Activated naive CD4-positive, alpha-beta T cell treated with anti-CD3 and anti-CD28 coated beads, Interleukin-2, amount 50 U/mL, for 72 hours (primary cell): ENCODE measurements at regions not wholly inside any gene's neighbourhood (a gene's known extent, or its start where the extent isn't known, plus 50 kb on each side); places are given as distances from the start of the nearest gene placed in this dataset.
"Not testable (repeated sequence)": the region's sequence is repeated elsewhere in the genome, so short reads cannot be mapped to it uniquely, and the experiment has no call there.

Experiments used
- ATAC-seq, 2 donors: fragments of 150-1000 bp; cut with Tn5 transposase; 2 replicates each; pipeline ENCODE4 v1.10.0; 2021; ENCODE audit warnings: mild to moderate bottlenecking in 2 of 2, moderate library complexity in 2 of 2
- DNase-seq, 2 donors: peaks; one replicate each; pipeline ENCODE4 v3.0.0; 2021 to 2022; ENCODE audit warnings: low spot score in 2 of 2
- H3K27ac Mint-ChIP-seq, 2 donors: one replicate each; pipeline ENCODE4 v1.8.0; 2022; ENCODE audit warnings: mild to moderate bottlenecking in 2 of 2, mixed read lengths in 2 of 2
- H3K36me3 Mint-ChIP-seq, 2 donors: one replicate each; pipeline ENCODE4 v1.8.0; 2022; ENCODE audit warnings: mixed read lengths in 2 of 2
- H3K9me3 Mint-ChIP-seq, 2 donors: one replicate each; pipeline ENCODE4 v1.8.0; 2022; ENCODE audit warnings: mixed read lengths in 2 of 2

GRCh38 chr11:42947405-42947804 lies 364.4 kb upstream of the API5 start:
- Mint-ChIP-seq H3K36me3 (no peaks in the 10 kb centered on the region), H3K9me3 (peaks cover 4 to 12% of the 10 kb centered on the region in 2 donors), H3K27ac (no peak overlapping the region)
- ATAC-seq (no peak), DNase-seq (no peak)

GRCh38 chr11:42949738-42950376 lies 361.9 kb upstream of the API5 start:
- H3K27ac Mint-ChIP-seq, DNase-seq, H3K36me3 Mint-ChIP-seq, ATAC-seq: not testable (repeated sequence)
- H3K9me3 Mint-ChIP-seq, result peaks cover 4 to 12% of the 10 kb centered on the region in 2 donors

DNA sequence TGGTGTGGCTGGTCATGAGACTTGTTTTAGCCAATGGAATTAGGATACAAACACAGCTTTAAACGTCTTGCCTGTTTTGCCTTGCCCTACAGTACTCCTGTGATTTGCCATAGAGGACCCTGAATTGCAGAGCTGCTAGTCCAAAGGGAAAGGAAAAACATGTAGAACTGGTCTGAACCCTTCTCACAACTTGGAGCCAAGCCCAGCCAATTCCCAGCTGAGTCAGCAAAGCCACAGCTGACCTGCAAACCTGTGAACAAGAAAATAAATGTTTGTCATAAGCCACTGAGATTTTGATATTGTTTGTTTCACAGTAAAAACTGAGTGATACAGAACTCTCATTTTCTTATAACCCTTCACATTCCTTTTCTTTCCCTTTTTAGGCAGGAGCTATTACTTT lies 360.5 kb upstream of the API5 start:
- Mint-ChIP-seq H3K36me3 (no peaks in the 10 kb centered on the region), H3K27ac (no peak overlapping the region), H3K9me3 (peaks cover 4 to 17% of the 10 kb centered on the region in 2 donors)
- ATAC-seq, result no peak
- DNase-seq, result no peak

- H3K36me3 Mint-ChIP-seq, result no peaks in the 10 kb centered on the region
- DNase-seq, result no peak
- peaks cover 7 to 13% of the 10 kb centered on the region in 2 donors for H3K9me3 Mint-ChIP-seq
- no peak for ATAC-seq
- H3K27ac Mint-ChIP-seq, result no peak overlapping the region
Observed at GRCh38 chr11:42957831-42958230, 354.0 kb upstream of the API5 start.

- Mint-ChIP-seq H3K9me3 (peaks cover 7 to 13% of the 10 kb centered on the region in 2 donors), H3K36me3 (no peaks in the 10 kb centered on the region), H3K27ac (no peak overlapping the region)
- DNase-seq (no peak), ATAC-seq (no peak)
Observed at GRCh38 chr11:42958635-42959034, 353.2 kb upstream of the API5 start.

DNA sequence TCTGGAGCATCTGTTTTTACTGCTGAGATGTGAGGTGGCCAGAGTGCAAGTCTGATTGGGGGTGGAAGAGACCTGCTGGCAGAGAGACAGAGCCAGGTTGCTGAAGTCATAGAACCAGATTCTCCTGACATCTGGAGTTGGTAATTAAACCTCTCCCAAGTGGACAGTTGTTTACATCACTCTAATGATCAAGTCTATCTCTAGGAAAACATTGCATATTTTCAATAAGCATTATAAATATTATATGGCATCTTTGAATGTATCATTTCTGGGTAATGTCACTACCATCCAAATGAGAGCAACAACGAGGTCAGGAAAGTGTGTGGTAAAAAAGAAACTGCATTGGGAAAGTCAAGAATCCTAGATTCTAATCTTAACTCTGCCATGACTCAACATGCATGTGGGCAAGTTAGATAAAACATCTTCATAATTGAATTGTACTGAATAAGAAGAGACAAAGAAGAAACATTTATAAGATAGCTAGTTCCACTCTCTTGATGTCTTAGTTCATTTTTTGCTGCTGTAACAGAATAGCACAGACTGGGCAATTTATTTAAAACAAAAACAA lies 351.2 kb upstream of the API5 start:
- no peak overlapping the region for H3K27ac Mint-ChIP-seq
- H3K36me3 Mint-ChIP-seq, result no peaks in the 10 kb centered on the region
- H3K9me3 Mint-ChIP-seq, result peaks cover 7 to 9% of the 10 kb centered on the region in 2 donors
- no peak for ATAC-seq
- DNase-seq, result no peak

DNA sequence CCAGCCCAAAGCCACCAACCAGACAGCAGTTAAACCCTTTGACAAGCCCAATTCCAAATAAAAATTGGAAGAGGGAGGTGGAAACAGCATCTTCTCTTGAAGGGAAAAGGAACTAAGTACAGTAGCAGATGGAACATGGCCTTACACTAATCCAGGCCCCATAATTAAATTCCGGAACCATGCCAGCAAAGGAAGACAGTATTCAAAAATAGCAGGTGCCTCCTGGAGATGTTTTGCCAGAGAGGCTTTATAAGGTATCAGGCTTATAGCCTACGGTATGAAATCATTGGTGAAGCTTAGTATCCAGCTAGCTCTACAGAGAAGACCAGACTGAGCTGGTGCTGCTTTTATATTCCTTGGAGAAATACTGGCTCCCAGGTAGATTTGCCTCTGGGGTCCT lies 344.1 kb upstream of the API5 start:
- Mint-ChIP-seq H3K36me3 (no peaks in the 10 kb centered on the region), H3K9me3 (peaks cover under 1 to 4% of the 10 kb centered on the region in 2 donors), H3K27ac (no peak overlapping the region)
- DNase-seq, result no peak
- no peak for ATAC-seq

- H3K27ac Mint-ChIP-seq, result no peak overlapping the region
- no peak for DNase-seq
- no peaks in the 10 kb centered on the region for H3K36me3 Mint-ChIP-seq
- peaks cover 0 to 4% of the 10 kb centered on the region in 2 donors for H3K9me3 Mint-ChIP-seq
- no peak for ATAC-seq
Observed at GRCh38 chr11:42972741-42973140, 339.1 kb upstream of the API5 start.

DNA sequence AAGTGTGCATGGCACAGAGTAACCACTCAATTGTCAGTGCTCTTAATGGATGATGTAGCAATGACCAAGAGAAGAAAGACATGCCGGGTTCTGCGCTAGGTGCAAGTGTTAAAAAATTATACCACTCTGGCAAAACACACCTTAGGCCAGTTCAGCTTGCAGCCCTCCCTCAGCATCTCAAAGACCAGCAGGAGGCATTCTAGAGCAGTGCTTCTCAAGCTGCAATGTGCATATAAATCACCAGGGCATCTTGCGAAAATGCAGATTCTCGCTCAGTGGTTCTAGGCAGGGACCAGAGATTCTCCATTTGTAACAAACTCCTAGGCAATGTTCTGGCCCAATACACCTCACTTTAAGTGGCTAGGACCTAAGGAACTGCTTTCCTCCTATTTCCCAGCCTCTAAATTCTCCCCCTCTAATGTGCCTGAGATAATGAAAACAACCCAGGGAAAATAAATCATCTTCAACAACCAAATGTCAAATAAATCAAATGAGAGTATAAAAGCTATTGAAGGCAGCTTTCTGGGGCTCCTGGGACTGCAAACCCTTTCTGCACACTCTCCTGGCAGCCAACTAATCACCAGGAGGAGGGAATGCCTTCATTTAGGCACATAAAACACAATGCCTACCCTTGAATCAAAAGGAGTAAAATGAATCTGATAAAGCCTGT lies 337.2 kb upstream of the API5 start:
- DNase-seq (no peak), ATAC-seq (no peak)
- H3K36me3 Mint-ChIP-seq, result no peaks in the 10 kb centered on the region
- no peak overlapping the region for H3K27ac Mint-ChIP-seq
- H3K9me3 Mint-ChIP-seq, result peaks cover 7 to 8% of the 10 kb centered on the region in 2 donors

DNA sequence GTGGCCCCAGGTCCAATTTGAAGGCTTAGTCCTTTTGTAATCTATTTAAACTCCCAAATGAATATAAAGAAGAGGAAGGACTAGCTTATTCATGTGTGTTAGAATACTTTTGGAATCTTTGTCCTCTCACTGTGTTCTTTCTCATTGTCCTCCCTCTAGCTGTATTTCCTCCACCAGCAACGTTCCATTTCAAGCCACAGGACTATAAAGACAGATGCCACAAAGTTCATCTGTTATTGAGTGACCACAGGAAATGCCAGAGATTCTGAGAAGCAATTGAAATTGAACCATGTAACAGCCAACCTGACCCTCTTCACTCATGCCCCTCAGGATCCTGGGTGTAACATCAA lies 336.6 kb upstream of the API5 start:
- peaks cover 5 to 7% of the 10 kb centered on the region in 2 donors for H3K9me3 Mint-ChIP-seq
- ATAC-seq, result no peak
- H3K27ac Mint-ChIP-seq, result no peak overlapping the region
- DNase-seq, result no peak
- H3K36me3 Mint-ChIP-seq, result no peaks in the 10 kb centered on the region

- no peak for DNase-seq
Observed at GRCh38 chr11:42976636-42977217, 335.1 kb upstream of the API5 start.

GRCh38 chr11:42992594-42992993 lies 319.2 kb upstream of the API5 start:
- ATAC-seq (no peak), DNase-seq (no peak)
- no peaks in the 10 kb centered on the region for H3K36me3 Mint-ChIP-seq
- H3K27ac Mint-ChIP-seq, result no peak overlapping the region
- peaks cover 0 to 10% of the 10 kb centered on the region in 2 donors for H3K9me3 Mint-ChIP-seq

More at GRCh38 chr11:42976636-42977217, 335.1 kb upstream of the API5 start:
- H3K27ac Mint-ChIP-seq, result no peak overlapping the region
- H3K36me3 Mint-ChIP-seq, result no peaks in the 10 kb centered on the region
- H3K9me3 Mint-ChIP-seq, result peaks cover 5 to 7% of the 10 kb centered on the region in 2 donors
- no peak for ATAC-seq

- Mint-ChIP-seq H3K9me3 (peaks cover 0 to 5% of the 10 kb centered on the region in 2 donors), H3K36me3 (no peaks in the 10 kb centered on the region)
- DNase-seq, result no peak
Observed at GRCh38 chr11:42996421-42997307, 315.1 kb upstream of the API5 start.

DNA sequence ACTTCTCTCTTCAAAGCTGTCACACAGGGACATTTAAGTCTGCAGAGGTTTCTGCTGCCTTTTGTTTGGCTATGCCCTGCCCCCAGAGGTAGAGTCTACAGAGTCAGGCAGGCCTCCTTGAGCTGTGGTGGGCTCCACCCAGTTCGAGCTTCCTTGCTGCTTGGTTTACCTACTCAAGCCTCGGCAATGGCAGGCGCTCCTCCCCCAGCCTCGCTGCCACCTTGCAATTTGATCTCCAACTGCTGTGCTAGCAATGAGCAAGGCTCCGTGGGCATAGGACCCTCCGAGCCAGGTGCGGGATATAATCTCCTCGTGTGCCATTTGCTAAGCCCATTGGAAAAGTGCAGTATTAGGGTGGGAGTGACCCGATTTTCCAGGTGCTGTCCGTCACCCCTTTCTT lies 306.9 kb upstream of the API5 start:
- peaks cover 17 to 29% of the 10 kb centered on the region in 2 donors for H3K9me3 Mint-ChIP-seq
- DNase-seq, ATAC-seq, H3K36me3 Mint-ChIP-seq, H3K27ac Mint-ChIP-seq: not testable (repeated sequence)

More at GRCh38 chr11:42996421-42997307, 315.1 kb upstream of the API5 start:
- ATAC-seq, result no peak
- H3K27ac Mint-ChIP-seq, result no peak overlapping the region

DNA sequence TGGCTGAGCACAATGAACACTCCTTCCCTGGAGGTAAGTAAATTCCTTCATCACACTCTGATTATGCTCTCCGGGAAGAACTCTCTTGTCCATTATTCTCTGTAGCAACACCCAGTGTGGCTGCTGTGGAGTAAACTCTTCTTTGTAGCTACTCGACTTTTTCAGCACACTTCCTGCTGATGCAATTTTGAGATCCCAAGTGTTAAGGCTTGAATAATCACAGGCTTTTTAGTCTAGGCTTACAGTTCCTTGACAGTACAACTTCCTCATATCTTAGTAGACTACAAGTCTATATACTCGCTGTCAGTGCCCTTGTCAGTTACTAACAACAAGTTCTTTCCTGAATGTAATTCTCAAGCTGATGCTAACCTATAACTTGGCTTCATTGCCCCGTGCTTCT lies 301.8 kb upstream of the API5 start:
- Mint-ChIP-seq H3K27ac (no peak overlapping the region), H3K9me3 (peaks cover 18 to 19% of the 10 kb centered on the region in 2 donors), H3K36me3 (no peaks in the 10 kb centered on the region)
- ATAC-seq (no peak), DNase-seq (no peak)

DNA sequence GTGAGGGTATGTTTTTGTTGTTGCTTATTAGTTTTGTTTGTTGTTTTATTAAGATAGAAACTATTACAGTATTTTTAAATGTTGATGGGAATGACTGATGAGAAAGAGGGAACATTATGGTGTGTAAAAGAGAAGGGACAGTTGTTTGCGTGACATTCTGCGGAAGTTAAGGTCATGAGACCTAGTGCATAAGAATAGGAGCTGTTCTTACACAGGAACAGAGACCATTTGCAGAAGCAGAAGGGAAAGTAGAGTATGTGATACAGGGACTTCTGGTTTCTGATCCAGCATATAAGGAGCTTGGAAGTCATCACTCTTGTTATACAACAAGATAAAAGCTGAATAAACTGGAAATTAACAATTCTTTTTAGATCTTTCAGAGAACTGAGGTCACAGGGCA lies 299.2 kb upstream of the API5 start:
- H3K9me3 Mint-ChIP-seq, result peaks cover 7 to 14% of the 10 kb centered on the region in 2 donors
- ATAC-seq, result no peak

GRCh38 chr11:43021466-43021865 lies 290.3 kb upstream of the API5 start:
- Mint-ChIP-seq H3K9me3 (peaks cover 5 to 12% of the 10 kb centered on the region in 2 donors), H3K27ac (no peak overlapping the region), H3K36me3 (no peaks in the 10 kb centered on the region)
- no peak for ATAC-seq
- DNase-seq, result no peak

More for the DNA sequence above, 299.2 kb upstream of the API5 start:
- H3K27ac Mint-ChIP-seq, result no peak overlapping the region
- no peak for DNase-seq
- no peaks in the 10 kb centered on the region for H3K36me3 Mint-ChIP-seq
